GM21723 (cell line): ENCODE measurements at regions not wholly inside any gene's neighbourhood (a gene's known extent, or its start where the extent isn't known, plus 50 kb on each side); places are given as distances from the start of the nearest gene placed in this dataset.
A peak's percentile ranks its signal among the peaks of the same experiment; 100 is the strongest.
"Not testable (repeated sequence)": the region's sequence is repeated elsewhere in the genome, so short reads cannot be mapped to it uniquely, and the experiment has no call there.

ENCODE experiments used
- ATAC-seq: cut with Tn5 transposase; IDR thresholded peaks from one replicate; pipeline ENCODE4 v1.9.1; 2021; ENCODE audit warnings: mild to moderate bottlenecking, moderate library complexity; ENCODE audit not compliant: unreplicated experiment

- peak; percentile 98 for ATAC-seq
These were observed 153.2 kb upstream of the RPL34 start for GRCh38 chr4:108466936-108467902.

- no peak for ATAC-seq
These were observed 154.4 kb upstream of the RPL34 start for GRCh38 chr4:108465886-108466500.

- ATAC-seq, result no peak
These were observed 161.7 kb upstream of the RPL34 start for GRCh38 chr4:108458681-108459080.

GRCh38 chr4:108454227-108454626 lies 166.1 kb upstream of the RPL34 start:
- ATAC-seq, result no peak

- ATAC-seq, result no peak
These were observed 167.0 kb upstream of the RPL34 start for GRCh38 chr4:108453366-108453765.

GRCh38 chr4:108450236-108450898 lies 170.0 kb upstream of the RPL34 start:
- no peak for ATAC-seq

- ATAC-seq, result no peak
These were observed 171.2 kb upstream of the RPL34 start for GRCh38 chr4:108449129-108449528.

GRCh38 chr4:108446556-108446955 lies 173.8 kb upstream of the RPL34 start:
- ATAC-seq, result no peak

- no peak for ATAC-seq
These were observed 174.7 kb upstream of the RPL34 start for GRCh38 chr4:108445716-108446115.

GRCh38 chr4:108443585-108443984 lies 176.8 kb upstream of the RPL34 start:
- no peak for ATAC-seq

GRCh38 chr4:108433832-108434231 lies 186.5 kb upstream of the RPL34 start:
- ATAC-seq, result no peak

- not testable (repeated sequence) for ATAC-seq
These were observed 187.0 kb upstream of the RPL34 start for GRCh38 chr4:108433394-108433793.

GRCh38 chr4:108432418-108432817 lies 188.0 kb upstream of the RPL34 start:
- no peak for ATAC-seq

GRCh38 chr4:108431986-108432385 lies 188.4 kb upstream of the RPL34 start:
- ATAC-seq, result no peak

- ATAC-seq, result no peak
These were observed 189.5 kb upstream of the RPL34 start for GRCh38 chr4:108430921-108431320.

GRCh38 chr4:108429662-108430061 lies 190.7 kb upstream of the RPL34 start:
- ATAC-seq, result no peak

- ATAC-seq, result no peak
These were observed 191.5 kb upstream of the RPL34 start for GRCh38 chr4:108428923-108429322.

- ATAC-seq, result no peak
These were observed 192.4 kb upstream of the RPL34 start for GRCh38 chr4:108427946-108428485.

GRCh38 chr4:108426493-108426892 lies 193.9 kb upstream of the RPL34 start:
- ATAC-seq, result no peak

- ATAC-seq, result no peak
These were observed 194.4 kb upstream of the RPL34 start for GRCh38 chr4:108425988-108426387.

- ATAC-seq, result no peak
These were observed 202.5 kb upstream of the RPL34 start for GRCh38 chr4:108417923-108418322.
